ENCODE measurements at regions not wholly inside any gene's neighbourhood (a gene's known extent, or its start where the extent isn't known, plus 50 kb on each side); places are given as distances from the start of the nearest gene placed in this dataset.

- DNase-seq (ENCODE audit: low read depth): no peak
- H3K4me3 ChIP-seq (ENCODE audit: low read depth, low read length): no peak overlapping the region
These were observed 167.0 kb downstream of the BUD13 start for GRCh38 chr11:116605543-116606459.

- no peak overlapping the region for H3K4me3 ChIP-seq (ENCODE audit: low read depth, low read length)
- DNase-seq (ENCODE audit: low read depth): no peak
These were observed 169.0 kb downstream of the BUD13 start for GRCh38 chr11:116603728-116604323.

GRCh38 chr11:116602637-116602942 is 170.2 kb downstream of the BUD13 start:
- no peak for DNase-seq (ENCODE audit: low read depth)
- no peak overlapping the region for H3K4me3 ChIP-seq (ENCODE audit: low read depth, low read length)

GRCh38 chr11:116601814-116602636 is 170.8 kb downstream of the BUD13 start:
- no peak overlapping the region for H3K4me3 ChIP-seq (ENCODE audit: low read depth, low read length)
- no peak for DNase-seq (ENCODE audit: low read depth)

GRCh38 chr11:116600930-116601329 is 171.9 kb downstream of the BUD13 start:
- no peak for DNase-seq (ENCODE audit: low read depth)
- no peak overlapping the region for H3K4me3 ChIP-seq (ENCODE audit: low read depth, low read length)

GRCh38 chr11:116598556-116598955 is 174.2 kb downstream of the BUD13 start:
- DNase-seq (ENCODE audit: low read depth): no peak
- no peak overlapping the region for H3K4me3 ChIP-seq (ENCODE audit: low read depth, low read length)

GRCh38 chr11:116598036-116598435 is 174.8 kb downstream of the BUD13 start:
- DNase-seq (ENCODE audit: low read depth): no peak

GRCh38 chr11:116596346-116597260 is 176.2 kb downstream of the BUD13 start:
- DNase-seq (ENCODE audit: low read depth): no peak
- no peak overlapping the region for H3K4me3 ChIP-seq (ENCODE audit: low read depth, low read length)

More at GRCh38 chr11:116598036-116598435, 174.8 kb downstream of the BUD13 start:
- H3K4me3 ChIP-seq (ENCODE audit: low read depth, low read length): no peak overlapping the region

- DNase-seq (ENCODE audit: low read depth): no peak
- H3K4me3 ChIP-seq (ENCODE audit: low read depth, low read length): no peak overlapping the region
These were observed 177.4 kb downstream of the BUD13 start for GRCh38 chr11:116595305-116595880.

GRCh38 chr11:116590844-116591570 is 181.8 kb downstream of the BUD13 start:
- DNase-seq (ENCODE audit: low read depth): no peak

GRCh38 chr11:116589402-116589801 is 183.4 kb downstream of the BUD13 start:
- H3K4me3 ChIP-seq (ENCODE audit: low read depth, low read length): no peak overlapping the region
- no peak for DNase-seq (ENCODE audit: low read depth)

More at GRCh38 chr11:116590844-116591570, 181.8 kb downstream of the BUD13 start:
- no peak overlapping the region for H3K4me3 ChIP-seq (ENCODE audit: low read depth, low read length)

GRCh38 chr11:116586392-116586791 is 186.4 kb downstream of the BUD13 start:
- DNase-seq (ENCODE audit: low read depth): no peak
- no peak overlapping the region for H3K4me3 ChIP-seq (ENCODE audit: low read depth, low read length)

GRCh38 chr11:116582571-116582970 is 190.2 kb downstream of the BUD13 start:
- no peak for DNase-seq (ENCODE audit: low read depth)
- no peak overlapping the region for H3K4me3 ChIP-seq (ENCODE audit: low read depth, low read length)

GRCh38 chr11:116581349-116581748 is 191.4 kb downstream of the BUD13 start:
- H3K4me3 ChIP-seq (ENCODE audit: low read depth, low read length): no peak overlapping the region
- no peak for DNase-seq (ENCODE audit: low read depth)

- H3K4me3 ChIP-seq (ENCODE audit: low read depth, low read length): no peak overlapping the region
- no peak for DNase-seq (ENCODE audit: low read depth)
These were observed 192.0 kb downstream of the BUD13 start for GRCh38 chr11:116580799-116581198.

GRCh38 chr11:116579857-116580727 is 192.7 kb downstream of the BUD13 start:
- DNase-seq (ENCODE audit: low read depth): no peak
- H3K4me3 ChIP-seq (ENCODE audit: low read depth, low read length): no peak overlapping the region

GRCh38 chr11:116579031-116579653 is 193.6 kb downstream of the BUD13 start:
- DNase-seq (ENCODE audit: low read depth): no peak
- H3K4me3 ChIP-seq (ENCODE audit: low read depth, low read length): no peak overlapping the region
